Fibroblast of gingiva (primary cell): ENCODE measurements at regions not wholly inside any gene's neighbourhood (a gene's known extent, or its start where the extent isn't known, plus 50 kb on each side); places are given as distances from the start of the nearest gene placed in this dataset.
"Not testable (repeated sequence)": the region's sequence is repeated elsewhere in the genome, so short reads cannot be mapped to it uniquely, and the experiment has no call there.

Experiments
- DNase-seq: peaks from one replicate; pipeline ENCODE4 v3.0.0-alpha.2; 2011; ENCODE audit warnings: low read depth

GRCh38 chr3:28575746-28576613 is 227.4 kb upstream of the AZI2 start:
- no peak for DNase-seq

GRCh38 chr3:28576614-28577200 is 228.1 kb upstream of the AZI2 start:
- no peak for DNase-seq

- DNase-seq = no peak
Observed at GRCh38 chr3:28577941-28578500, 229.4 kb upstream of the AZI2 start.

- DNase-seq = no peak
Observed at GRCh38 chr3:28586325-28586724, 237.7 kb upstream of the AZI2 start.

- DNase-seq = no peak
Observed at GRCh38 chr3:28587723-28588122, 239.1 kb upstream of the AZI2 start.

GRCh38 chr3:28590216-28590615 is 241.6 kb upstream of the AZI2 start:
- DNase-seq = no peak

GRCh38 chr3:28590860-28591259 is 242.2 kb upstream of the AZI2 start:
- no peak for DNase-seq

- no peak for DNase-seq
Observed at GRCh38 chr3:28595372-28595771, 246.7 kb upstream of the AZI2 start.

GRCh38 chr3:28597452-28597851 is 248.8 kb upstream of the AZI2 start:
- DNase-seq = no peak

GRCh38 chr3:28598165-28598564 is 249.5 kb upstream of the AZI2 start:
- no peak for DNase-seq

GRCh38 chr3:28601291-28601690 is 252.7 kb upstream of the AZI2 start:
- no peak for DNase-seq

GRCh38 chr3:28606283-28606682 is 257.7 kb upstream of the AZI2 start:
- no peak for DNase-seq

GRCh38 chr3:28612232-28612631 is 263.6 kb upstream of the AZI2 start:
- no peak for DNase-seq

GRCh38 chr3:28613511-28614106 is 265.0 kb upstream of the AZI2 start:
- no peak for DNase-seq

GRCh38 chr3:28615071-28615470 is 266.4 kb upstream of the AZI2 start:
- no peak for DNase-seq

GRCh38 chr3:28615971-28616370 is 267.3 kb upstream of the AZI2 start:
- no peak for DNase-seq

GRCh38 chr3:28617821-28618220 is 269.2 kb upstream of the AZI2 start:
- DNase-seq = no peak

GRCh38 chr3:28623106-28623505 is 274.5 kb upstream of the AZI2 start:
- DNase-seq = no peak

- DNase-seq = no peak
Observed at GRCh38 chr3:28624084-28624483, 275.5 kb upstream of the AZI2 start.

- DNase-seq = not testable (repeated sequence)
Observed at GRCh38 chr3:28627843-28628242, 279.2 kb upstream of the AZI2 start.

GRCh38 chr3:28634019-28634418 is 285.4 kb upstream of the AZI2 start:
- DNase-seq = no peak

GRCh38 chr3:28637742-28638141 is 289.1 kb upstream of the AZI2 start:
- DNase-seq = no peak

- no peak for DNase-seq
Observed at GRCh38 chr3:28645149-28645548, 296.5 kb upstream of the AZI2 start.
